ENCODE measurements at regions not wholly inside any gene's neighbourhood (a gene's known extent, or its start where the extent isn't known, plus 50 kb on each side); places are given as distances from the start of the nearest gene placed in this dataset.

DNA sequence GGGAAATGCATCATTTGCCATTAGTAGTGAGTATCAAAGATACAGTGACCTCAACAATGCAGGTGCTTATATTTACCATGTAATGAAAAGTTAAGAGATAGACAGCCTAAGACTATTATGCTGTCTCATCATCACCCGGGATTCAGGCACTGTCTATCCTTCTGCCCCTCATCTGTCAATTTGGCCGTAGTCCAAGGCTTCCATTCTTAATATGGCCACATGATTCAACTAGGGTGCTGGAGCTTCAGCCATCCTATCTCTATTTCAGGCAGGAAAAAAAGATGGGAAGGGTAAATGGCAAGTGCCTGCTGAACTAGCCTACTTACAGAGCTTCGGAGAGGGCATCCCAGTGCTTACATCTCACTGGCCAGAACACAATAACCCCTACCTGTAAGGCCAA lies 196.7 kb upstream of the LNX1 start:
- Mint-ChIP-seq H3K4me1 (ENCODE audit: unreplicated experiment) (peaks cover 2% of the 10 kb centered on the region), H3K9me3 (ENCODE audit: unreplicated experiment) (no peaks in the 10 kb centered on the region), H3K4me3 (ENCODE audit: unreplicated experiment) (no peak overlapping the region), H3K27me3 (ENCODE audit: unreplicated experiment) (no peaks in the 10 kb centered on the region), H3K36me3 (ENCODE audit: unreplicated experiment) (no peaks in the 10 kb centered on the region), H3K27ac (ENCODE audit: unreplicated experiment) (no peak overlapping the region)
- TF ChIP-seq, protein P1, sequence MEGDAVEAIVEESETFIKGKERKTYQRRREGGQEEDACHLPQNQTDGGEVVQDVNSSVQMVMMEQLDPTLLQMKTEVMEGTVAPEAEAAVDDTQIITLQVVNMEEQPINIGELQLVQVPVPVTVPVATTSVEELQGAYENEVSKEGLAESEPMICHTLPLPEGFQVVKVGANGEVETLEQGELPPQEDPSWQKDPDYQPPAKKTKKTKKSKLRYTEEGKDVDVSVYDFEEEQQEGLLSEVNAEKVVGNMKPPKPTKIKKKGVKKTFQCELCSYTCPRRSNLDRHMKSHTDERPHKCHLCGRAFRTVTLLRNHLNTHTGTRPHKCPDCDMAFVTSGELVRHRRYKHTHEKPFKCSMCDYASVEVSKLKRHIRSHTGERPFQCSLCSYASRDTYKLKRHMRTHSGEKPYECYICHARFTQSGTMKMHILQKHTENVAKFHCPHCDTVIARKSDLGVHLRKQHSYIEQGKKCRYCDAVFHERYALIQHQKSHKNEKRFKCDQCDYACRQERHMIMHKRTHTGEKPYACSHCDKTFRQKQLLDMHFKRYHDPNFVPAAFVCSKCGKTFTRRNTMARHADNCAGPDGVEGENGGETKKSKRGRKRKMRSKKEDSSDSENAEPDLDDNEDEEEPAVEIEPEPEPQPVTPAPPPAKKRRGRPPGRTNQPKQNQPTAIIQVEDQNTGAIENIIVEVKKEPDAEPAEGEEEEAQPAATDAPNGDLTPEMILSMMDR (IDR thresholded peaks at IDR 0.05) = no peak
- no peak for DNase-seq (ENCODE audit: extremely low spot score, unreplicated experiment)

DNA sequence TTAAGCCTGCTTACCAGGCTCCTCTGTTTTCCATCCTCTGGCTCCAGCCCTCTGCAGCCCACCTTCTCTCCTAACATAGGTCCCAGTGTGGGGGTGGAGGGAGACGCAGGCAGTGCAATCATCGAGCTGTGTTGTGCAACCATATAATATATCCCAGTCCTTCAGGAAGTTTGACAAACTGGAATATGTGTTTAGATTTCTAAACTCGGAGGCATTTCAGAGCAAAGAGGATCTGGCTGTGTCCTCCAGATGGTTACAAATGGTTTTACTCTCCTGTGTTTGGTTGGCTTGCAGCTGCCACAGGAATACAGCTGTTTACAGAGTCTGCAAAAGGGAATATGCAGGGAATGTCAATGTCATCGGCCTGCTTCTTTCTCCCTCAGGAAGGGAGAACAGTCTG lies 195.3 kb upstream of the LNX1 start:
- peak overlapping the region; percentile 47 for H3K27ac Mint-ChIP-seq (ENCODE audit: unreplicated experiment)
- H3K4me1 Mint-ChIP-seq (ENCODE audit: unreplicated experiment) = peaks cover 14% of the 10 kb centered on the region
- no peaks in the 10 kb centered on the region for H3K36me3 Mint-ChIP-seq (ENCODE audit: unreplicated experiment)
- no peaks in the 10 kb centered on the region for H3K9me3 Mint-ChIP-seq (ENCODE audit: unreplicated experiment)
- no peak overlapping the region for H3K4me3 Mint-ChIP-seq (ENCODE audit: unreplicated experiment)
- DNase-seq (ENCODE audit: extremely low spot score, unreplicated experiment) = no peak
- TF ChIP-seq, protein P1 (IDR thresholded peaks at IDR 0.05) = no peak
- no peaks in the 10 kb centered on the region for H3K27me3 Mint-ChIP-seq (ENCODE audit: unreplicated experiment)

DNA sequence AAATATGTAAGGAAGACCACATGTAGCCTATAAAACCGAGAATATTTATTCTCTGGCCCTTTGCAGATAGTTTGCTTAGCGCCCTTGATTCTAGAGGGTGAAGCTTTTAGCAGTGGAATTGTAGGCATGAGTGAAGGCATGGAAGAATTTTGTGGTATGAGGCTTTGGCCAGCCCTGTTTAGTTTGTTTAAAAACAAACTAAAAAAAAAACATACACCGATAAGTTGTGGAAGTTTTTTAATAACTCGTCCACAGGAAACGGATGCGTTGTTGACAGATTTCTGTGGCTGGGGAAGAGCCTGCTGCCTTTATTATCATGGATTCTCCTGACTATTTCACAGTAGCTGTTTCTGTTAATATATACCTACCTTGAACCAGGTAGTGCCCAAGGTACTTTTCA lies 194.7 kb upstream of the LNX1 start:
- Mint-ChIP-seq H3K4me1 (ENCODE audit: unreplicated experiment) (peaks cover 21% of the 10 kb centered on the region), H3K27ac (ENCODE audit: unreplicated experiment) (no peak overlapping the region), H3K36me3 (ENCODE audit: unreplicated experiment) (no peaks in the 10 kb centered on the region), H3K9me3 (ENCODE audit: unreplicated experiment) (no peaks in the 10 kb centered on the region), H3K27me3 (ENCODE audit: unreplicated experiment) (no peaks in the 10 kb centered on the region), H3K4me3 (ENCODE audit: unreplicated experiment) (no peak overlapping the region)
- TF ChIP-seq, protein P1 (IDR thresholded peaks at IDR 0.05) = no peak
- DNase-seq (ENCODE audit: extremely low spot score, unreplicated experiment) = no peak

DNA sequence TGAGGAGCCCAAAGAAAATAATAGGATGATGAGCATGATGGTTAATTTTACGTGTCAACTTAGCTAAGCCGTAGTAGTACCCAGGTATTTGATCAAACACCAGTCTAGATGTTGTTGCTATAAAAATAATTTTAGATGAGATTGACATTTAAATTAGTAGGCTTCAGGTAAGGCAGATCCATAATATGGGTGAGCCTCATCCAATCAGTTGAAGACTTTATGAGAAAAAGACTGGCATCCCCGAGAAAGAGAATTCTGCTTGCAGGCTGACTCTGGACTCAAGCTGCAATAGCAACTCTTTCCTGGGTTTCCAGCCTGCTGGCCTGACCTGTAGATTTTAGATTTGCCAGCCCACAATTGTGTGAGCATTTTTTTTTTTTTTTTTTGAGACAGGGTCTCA lies 192.8 kb upstream of the LNX1 start:
- Mint-ChIP-seq H3K4me3 (ENCODE audit: unreplicated experiment) (no peak overlapping the region), H3K36me3 (ENCODE audit: unreplicated experiment) (no peaks in the 10 kb centered on the region), H3K27me3 (ENCODE audit: unreplicated experiment) (no peaks in the 10 kb centered on the region), H3K4me1 (ENCODE audit: unreplicated experiment) (peaks cover 22% of the 10 kb centered on the region), H3K9me3 (ENCODE audit: unreplicated experiment) (no peaks in the 10 kb centered on the region), H3K27ac (ENCODE audit: unreplicated experiment) (no peak overlapping the region)
- no peak for DNase-seq (ENCODE audit: extremely low spot score, unreplicated experiment)
- TF ChIP-seq, protein P1 (IDR thresholded peaks at IDR 0.05) = no peak

DNA sequence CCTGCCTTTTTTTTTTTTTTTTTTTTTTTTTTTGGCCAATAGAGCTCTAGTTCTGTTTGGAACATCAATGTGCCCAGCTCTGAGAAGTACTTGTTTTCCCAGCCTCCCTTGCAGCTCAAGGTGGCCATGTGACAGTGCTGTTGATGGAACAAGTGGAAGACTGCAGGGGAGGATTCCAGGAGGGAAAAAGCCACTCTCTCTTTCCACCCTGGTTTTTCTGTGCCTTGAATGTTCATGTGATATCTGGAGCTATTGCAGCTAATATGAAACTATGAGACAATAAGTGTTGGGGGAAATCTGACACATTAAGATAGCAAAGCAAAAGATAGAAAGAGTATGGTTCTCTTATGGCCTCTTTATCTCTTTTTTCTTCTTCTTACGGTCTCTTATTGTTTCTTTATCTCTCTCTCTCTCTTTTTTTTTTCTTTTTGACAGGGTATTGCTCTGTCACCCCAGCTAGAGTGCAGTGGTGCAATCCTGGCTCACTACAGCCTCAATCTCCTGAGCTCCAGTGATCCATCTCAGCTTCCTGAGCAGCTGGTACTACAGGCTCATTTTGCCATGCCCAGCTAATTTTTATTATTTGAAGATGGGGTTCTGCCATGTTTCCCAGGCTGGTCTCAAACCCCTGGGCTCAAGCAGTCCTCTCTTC lies 192.0 kb upstream of the LNX1 start:
- Mint-ChIP-seq H3K36me3 (ENCODE audit: unreplicated experiment) (no peaks in the 10 kb centered on the region), H3K9me3 (ENCODE audit: unreplicated experiment) (no peaks in the 10 kb centered on the region), H3K27me3 (ENCODE audit: unreplicated experiment) (no peaks in the 10 kb centered on the region), H3K4me1 (ENCODE audit: unreplicated experiment) (peaks cover 23% of the 10 kb centered on the region), H3K27ac (ENCODE audit: unreplicated experiment) (no peak overlapping the region), H3K4me3 (ENCODE audit: unreplicated experiment) (no peak overlapping the region)
- no peak for DNase-seq (ENCODE audit: extremely low spot score, unreplicated experiment)
- TF ChIP-seq, protein P1 (IDR thresholded peaks at IDR 0.05) = no peak
